GM12865 (cell line): ENCODE measurements at regions not wholly inside any gene's neighbourhood (a gene's known extent, or its start where the extent isn't known, plus 50 kb on each side); places are given as distances from the start of the nearest gene placed in this dataset.
"Not testable (repeated sequence)": the region's sequence is repeated elsewhere in the genome, so short reads cannot be mapped to it uniquely, and the experiment has no call there.

ENCODE experiments used
- DNase-seq: peaks from one replicate; pipeline ENCODE4 v3.0.0; 2010; ENCODE audit warnings: low read depth
- H3K4me3 ChIP-seq: 2 replicates; pipeline ENCODE4 v1.5.1; 2011; ENCODE audit warnings: mild to moderate bottlenecking, low read depth, low read length, control low read depth
- CTCF ChIP-seq: IDR thresholded peaks from 2 replicates; pipeline ENCODE4 v1.5.1; 2011; ENCODE audit warnings: low read length, control low read depth, low read depth, inconsistent platforms; ENCODE audit not compliant: insufficient read depth; ENCODE audit errors: missing control alignments

- no peak overlapping the region for H3K4me3 ChIP-seq
- no peak for TF ChIP-seq CTCF
- no peak for DNase-seq
Measured at GRCh38 chr22:49687333-49687732, 140.3 kb downstream of the BRD1 start.

GRCh38 chr22:49686495-49687219, 141.0 kb downstream of the BRD1 start:
- DNase-seq, result no peak
- no peak for TF ChIP-seq CTCF

GRCh38 chr22:49685686-49686085, 142.0 kb downstream of the BRD1 start:
- H3K4me3 ChIP-seq, result no peak overlapping the region
- TF ChIP-seq CTCF, result no peak
- DNase-seq, result no peak

More at GRCh38 chr22:49686495-49687219, 141.0 kb downstream of the BRD1 start:
- no peak overlapping the region for H3K4me3 ChIP-seq

GRCh38 chr22:49685116-49685515, 142.6 kb downstream of the BRD1 start:
- no peak for DNase-seq
- no peak for TF ChIP-seq CTCF
- no peak overlapping the region for H3K4me3 ChIP-seq

- no peak for DNase-seq
- no peak for TF ChIP-seq CTCF
Measured at GRCh38 chr22:49683032-49683431, 144.6 kb downstream of the BRD1 start.

GRCh38 chr22:49680819-49681218, 146.9 kb downstream of the BRD1 start:
- H3K4me3 ChIP-seq, DNase-seq: not testable (repeated sequence)

More at GRCh38 chr22:49683032-49683431, 144.6 kb downstream of the BRD1 start:
- H3K4me3 ChIP-seq, result no peak overlapping the region

- no peak for TF ChIP-seq CTCF
- no peak for DNase-seq
- H3K4me3 ChIP-seq, result no peak overlapping the region
Measured at GRCh38 chr22:49678842-49679170, 148.9 kb downstream of the BRD1 start.
